Astrocyte of the spinal cord (primary cell): ENCODE measurements at regions not wholly inside any gene's neighbourhood (a gene's known extent, or its start where the extent isn't known, plus 50 kb on each side); places are given as distances from the start of the nearest gene placed in this dataset.

Experiments
- DNase-seq: peaks from one replicate; pipeline ENCODE4 v3.0.0; 2011; ENCODE audit warnings: low read depth, low spot score
- H3K4me3 ChIP-seq: 2 replicates; pipeline ENCODE4 v1.5.1; 2011; ENCODE audit warnings: low read depth, mild to moderate bottlenecking, low read length, moderate library complexity
- CTCF ChIP-seq: IDR thresholded peaks from 2 replicates; pipeline ENCODE4 v1.5.1; 2012; ENCODE audit warnings: low read depth, mild to moderate bottlenecking, low read length, inconsistent platforms
- in situ Hi-C: cut with HindIII; loops from 2 replicates; pipeline ENCODE4 v1.10.0; 2017; ENCODE audit warnings: low sequenced_read_pairs

GRCh38 chr14:95818581-95818980 is 58.1 kb upstream of the TUNAR start:
- DNase-seq, result no peak
- no peak for TF ChIP-seq CTCF
- no peak overlapping the region for H3K4me3 ChIP-seq
- in situ Hi-C loops, result no loop called here

- no peak for DNase-seq
- in situ Hi-C loops, result no loop called here
- no peak for TF ChIP-seq CTCF
- no peak overlapping the region for H3K4me3 ChIP-seq
Measured at GRCh38 chr14:95817271-95817670, 59.4 kb upstream of the TUNAR start.

GRCh38 chr14:95816539-95816938 is 60.1 kb upstream of the TUNAR start:
- in situ Hi-C loops, result no loop called here
- no peak for DNase-seq
- TF ChIP-seq CTCF, result no peak
- H3K4me3 ChIP-seq, result no peak overlapping the region

GRCh38 chr14:95815226-95815690 is 61.4 kb upstream of the TUNAR start:
- H3K4me3 ChIP-seq, result no peak overlapping the region
- no peak for TF ChIP-seq CTCF
- in situ Hi-C loops, result no loop called here
- no peak for DNase-seq

- DNase-seq, result no peak
- in situ Hi-C loops, result no loop called here
- H3K4me3 ChIP-seq, result no peak overlapping the region
- no peak for TF ChIP-seq CTCF
Measured at GRCh38 chr14:95814363-95815225, 62.0 kb upstream of the TUNAR start.

GRCh38 chr14:95811813-95812212 is 64.8 kb upstream of the TUNAR start:
- H3K4me3 ChIP-seq, result no peak overlapping the region
- DNase-seq, result no peak
- in situ Hi-C loops, result no loop called here
- TF ChIP-seq CTCF, result no peak
